Prostate gland (tissue), 2 donors: ENCODE measurements at regions not wholly inside any gene's neighbourhood (a gene's known extent, or its start where the extent isn't known, plus 50 kb on each side); places are given as distances from the start of the nearest gene placed in this dataset.

ENCODE experiments used
- CTCF ChIP-seq, 4 experiments: fragments of 200-600 bp in 2 of 4; fragments of 450-650 bp in 2 of 4; sonication (generic) in 2 of 4; IDR thresholded peaks; 1 replicate in 3 of 4; 2 replicates in 1 of 4; pipeline ENCODE4 v1.5.1; 2016 to 2019; ENCODE audit warnings: antibody characterized with exemption in 4 of 4, mild to moderate bottlenecking in 2 of 4, moderate library complexity in 2 of 4
- POLR2A ChIP-seq: fragments of 450-650 bp; IDR thresholded peaks from one replicate; pipeline ENCODE4 v1.6.1; 2016; ENCODE audit warnings: antibody characterized with exemption, mild to moderate bottlenecking
- POLR2AphosphoS5 ChIP-seq: sonication (generic); formaldehyde crosslinking; IDR thresholded peaks from one replicate; pipeline ENCODE4 v1.6.1; 2017; ENCODE audit warnings: antibody characterized with exemption

- no peak for TF ChIP-seq CTCF (IDR thresholded peaks at IDR 0.05)
- TF ChIP-seq POLR2A, result no peak
- TF ChIP-seq POLR2AphosphoS5, result no peak
These were observed 180.0 kb downstream of the MAF start for GRCh38 chr16:79420493-79420892.
